DND-41 (cell line): ENCODE measurements at regions not wholly inside any gene's neighbourhood (a gene's known extent, or its start where the extent isn't known, plus 50 kb on each side); places are given as distances from the start of the nearest gene placed in this dataset.

Experiments used
- CTCF ChIP-seq: IDR thresholded peaks from 2 replicates; pipeline ENCODE4 v1.5.1; 2012; ENCODE audit warnings: borderline replicate concordance, low read length, moderate library complexity, mild to moderate bottlenecking; ENCODE audit not compliant: poor library complexity, severe bottlenecking; ENCODE audit errors: extremely low read depth
- EZH2 ChIP-seq: IDR thresholded peaks from 3 replicates; pipeline ENCODE4 v1.6.1; 2012; ENCODE audit warnings: borderline replicate concordance, low read depth, mild to moderate bottlenecking, moderate library complexity, low read length, inconsistent platforms; ENCODE audit not compliant: severe bottlenecking

GRCh38 chr10:121294630-121295029 lies 303.6 kb downstream of the FGFR2 start:
- TF ChIP-seq CTCF (no peak), EZH2 (no peak)
